ENCODE measurements at regions not wholly inside any gene's neighbourhood (a gene's known extent, or its start where the extent isn't known, plus 50 kb on each side); places are given as distances from the start of the nearest gene placed in this dataset.
A peak's percentile ranks its signal among the peaks of the same experiment; 100 is the strongest.
"Not testable (repeated sequence)": the region's sequence is repeated elsewhere in the genome, so short reads cannot be mapped to it uniquely, and the experiment has no call there.

GRCh38 chr2:22355816-22356433 lies 1029.1 kb upstream of the KLHL29 start:
- DNase-seq (ENCODE audit: low spot score), result peak; percentile 52

GRCh38 chr2:22359071-22359672 lies 1025.8 kb upstream of the KLHL29 start:
- DNase-seq (ENCODE audit: low spot score), result no peak

GRCh38 chr2:22360735-22361374 lies 1024.1 kb upstream of the KLHL29 start:
- DNase-seq (ENCODE audit: low spot score), result no peak

- DNase-seq (ENCODE audit: low spot score), result no peak
Measured at GRCh38 chr2:22361571-22361970, 1023.4 kb upstream of the KLHL29 start.

- no peak for DNase-seq (ENCODE audit: low spot score)
Measured at GRCh38 chr2:22375096-22375495, 1009.9 kb upstream of the KLHL29 start.

- DNase-seq (ENCODE audit: low spot score), result no peak
Measured at GRCh38 chr2:22377268-22377667, 1007.7 kb upstream of the KLHL29 start.

GRCh38 chr2:22382479-22383169 lies 1002.4 kb upstream of the KLHL29 start:
- DNase-seq (ENCODE audit: low spot score), result no peak

- no peak for DNase-seq (ENCODE audit: low spot score)
Measured at GRCh38 chr2:22397847-22398246, 987.1 kb upstream of the KLHL29 start.

GRCh38 chr2:22403748-22404147 lies 981.2 kb upstream of the KLHL29 start:
- no peak for DNase-seq (ENCODE audit: low spot score)

- no peak for DNase-seq (ENCODE audit: low spot score)
Measured at GRCh38 chr2:22406625-22407024, 978.4 kb upstream of the KLHL29 start.

- no peak for DNase-seq (ENCODE audit: low spot score)
Measured at GRCh38 chr2:22420076-22420475, 964.9 kb upstream of the KLHL29 start.

GRCh38 chr2:22442051-22442450 lies 942.9 kb upstream of the KLHL29 start:
- DNase-seq (ENCODE audit: low spot score), result no peak

GRCh38 chr2:22444281-22444680 lies 940.7 kb upstream of the KLHL29 start:
- DNase-seq (ENCODE audit: low spot score), result no peak

- peak; percentile 87 for DNase-seq (ENCODE audit: low spot score)
Measured at GRCh38 chr2:22449696-22450095, 935.3 kb upstream of the KLHL29 start.

GRCh38 chr2:22450831-22451230 lies 934.1 kb upstream of the KLHL29 start:
- peak; percentile 80 for DNase-seq (ENCODE audit: low spot score)

GRCh38 chr2:22454826-22455485 lies 930.0 kb upstream of the KLHL29 start:
- no peak for DNase-seq (ENCODE audit: low spot score)

GRCh38 chr2:22458440-22458839 lies 926.5 kb upstream of the KLHL29 start:
- DNase-seq (ENCODE audit: low spot score), result no peak

- DNase-seq (ENCODE audit: low spot score), result not testable (repeated sequence)
Measured at GRCh38 chr2:22475103-22475502, 909.9 kb upstream of the KLHL29 start.

- no peak for DNase-seq (ENCODE audit: low spot score)
Measured at GRCh38 chr2:22478329-22478728, 906.6 kb upstream of the KLHL29 start.

- no peak for DNase-seq (ENCODE audit: low spot score)
Measured at GRCh38 chr2:22481486-22482259, 903.3 kb upstream of the KLHL29 start.

GRCh38 chr2:22483036-22483435 lies 901.9 kb upstream of the KLHL29 start:
- no peak for DNase-seq (ENCODE audit: low spot score)

- no peak for DNase-seq (ENCODE audit: low spot score)
Measured at GRCh38 chr2:22485486-22485885, 899.5 kb upstream of the KLHL29 start.
